Progenitor cell of endocrine pancreas (in vitro differentiated cells): ENCODE measurements at regions not wholly inside any gene's neighbourhood (a gene's known extent, or its start where the extent isn't known, plus 50 kb on each side); places are given as distances from the start of the nearest gene placed in this dataset.
"Not testable (repeated sequence)": the region's sequence is repeated elsewhere in the genome, so short reads cannot be mapped to it uniquely, and the experiment has no call there.

Experiments
- DNase-seq: peaks from one replicate; pipeline ENCODE4 v3.0.0; 2021; ENCODE audit warnings: low spot score; ENCODE audit not compliant: unreplicated experiment
- H3K27ac Mint-ChIP-seq: 2 replicates; pipeline ENCODE4 v1.8.0; 2021; ENCODE audit warnings: mild to moderate bottlenecking, moderate library complexity, mixed read lengths
- H3K27me3 Mint-ChIP-seq: 2 replicates; pipeline ENCODE4 v1.8.0; 2021; ENCODE audit warnings: mixed read lengths
- H3K36me3 Mint-ChIP-seq: 2 replicates; pipeline ENCODE4 v1.8.0; 2022; ENCODE audit warnings: mixed read lengths; ENCODE audit not compliant: insufficient read depth
- H3K4me1 Mint-ChIP-seq: 2 replicates; pipeline ENCODE4 v1.8.0; 2021; ENCODE audit warnings: low read depth, mixed read lengths
- H3K4me3 Mint-ChIP-seq: 2 replicates; pipeline ENCODE4 v1.8.0; 2021; ENCODE audit warnings: low read depth, mild to moderate bottlenecking, moderate library complexity, mixed read lengths
- H3K9me3 Mint-ChIP-seq: 2 replicates; pipeline ENCODE4 v1.8.0; 2021; ENCODE audit warnings: low read depth, mixed read lengths
- CTCF ChIP-seq: fragments of 200-600 bp; sonication (generic); IDR thresholded peaks from one replicate; pipeline ENCODE4 v1.5.0; 2021; ENCODE audit warnings: antibody characterized with exemption, mild to moderate bottlenecking; ENCODE audit not compliant: unreplicated experiment

- no peaks in the 10 kb centered on the region for H3K9me3 Mint-ChIP-seq
- H3K27me3 Mint-ChIP-seq: peaks cover 91% of the 10 kb centered on the region
- H3K4me1 Mint-ChIP-seq: peaks cover 1% of the 10 kb centered on the region
- no peaks in the 10 kb centered on the region for H3K36me3 Mint-ChIP-seq
- DNase-seq: no peak
- no peak for TF ChIP-seq CTCF
- H3K4me3 Mint-ChIP-seq: no peak overlapping the region
- no peak overlapping the region for H3K27ac Mint-ChIP-seq
Observed at GRCh38 chr16:86347090-86347489, 163.2 kb upstream of the FOXF1 start.

- no peaks in the 10 kb centered on the region for H3K36me3 Mint-ChIP-seq
- H3K4me1 Mint-ChIP-seq: peaks cover 1% of the 10 kb centered on the region
- no peak overlapping the region for H3K27ac Mint-ChIP-seq
- H3K4me3 Mint-ChIP-seq: no peak overlapping the region
- H3K9me3 Mint-ChIP-seq: no peaks in the 10 kb centered on the region
- no peak for DNase-seq
- peaks cover 87% of the 10 kb centered on the region for H3K27me3 Mint-ChIP-seq
- no peak for TF ChIP-seq CTCF
Observed at GRCh38 chr16:86347916-86348555, 162.3 kb upstream of the FOXF1 start.

GRCh38 chr16:86349338-86349900 lies 160.9 kb upstream of the FOXF1 start:
- H3K4me3 Mint-ChIP-seq: no peak overlapping the region
- no peak for DNase-seq
- H3K4me1 Mint-ChIP-seq: no peaks in the 10 kb centered on the region
- no peak for TF ChIP-seq CTCF
- no peaks in the 10 kb centered on the region for H3K36me3 Mint-ChIP-seq
- H3K9me3 Mint-ChIP-seq: no peaks in the 10 kb centered on the region
- H3K27me3 Mint-ChIP-seq: peaks cover 81% of the 10 kb centered on the region
- no peak overlapping the region for H3K27ac Mint-ChIP-seq

GRCh38 chr16:86350289-86350688 lies 160.0 kb upstream of the FOXF1 start:
- Mint-ChIP-seq H3K4me1 (no peaks in the 10 kb centered on the region), H3K27ac (no peak overlapping the region), H3K36me3 (no peaks in the 10 kb centered on the region), H3K9me3 (peaks cover 2% of the 10 kb centered on the region), H3K4me3 (no peak overlapping the region), H3K27me3 (peaks cover 78% of the 10 kb centered on the region)
- no peak for TF ChIP-seq CTCF
- no peak for DNase-seq

GRCh38 chr16:86351041-86351784 lies 159.1 kb upstream of the FOXF1 start:
- H3K4me3 Mint-ChIP-seq: no peak overlapping the region
- peaks cover 8% of the 10 kb centered on the region for H3K9me3 Mint-ChIP-seq
- peaks cover 78% of the 10 kb centered on the region for H3K27me3 Mint-ChIP-seq
- H3K4me1 Mint-ChIP-seq: no peaks in the 10 kb centered on the region
- TF ChIP-seq CTCF: no peak
- H3K27ac Mint-ChIP-seq: no peak overlapping the region
- H3K36me3 Mint-ChIP-seq: no peaks in the 10 kb centered on the region
- no peak for DNase-seq

- H3K27ac Mint-ChIP-seq, DNase-seq, H3K36me3 Mint-ChIP-seq, H3K4me1 Mint-ChIP-seq, H3K9me3 Mint-ChIP-seq, H3K4me3 Mint-ChIP-seq: not testable (repeated sequence)
- H3K27me3 Mint-ChIP-seq: peaks cover 75% of the 10 kb centered on the region
Observed at GRCh38 chr16:86351785-86352139, 158.6 kb upstream of the FOXF1 start.
